ENCODE measurements at regions not wholly inside any gene's neighbourhood (a gene's known extent, or its start where the extent isn't known, plus 50 kb on each side); places are given as distances from the start of the nearest gene placed in this dataset.

- no peaks in the 10 kb centered on the region; the same call in 1 of the 2 replicates for H3K9me3 ChIP-seq
- DNase-seq: no peak
- BruUV-seq (replicated peaks): no TSS peak
- H3K27me3 ChIP-seq (replicated peaks; ENCODE audit: control insufficient read depth, insufficient read depth, low read length): no peaks in the 10 kb centered on the region
- H3K4me3 Mint-ChIP-seq (ENCODE audit: unreplicated experiment): no peak overlapping the region
- CTCF ChIA-PET: no interaction called here
- no peak for TF ChIP-seq CTCF (IDR thresholded peaks at IDR 0.05; ENCODE audit: insufficient read depth in 1 of 2, low read depth in 1 of 2, low read length in 1 of 2, severe bottlenecking in 1 of 2, unreplicated experiment in 1 of 2)
- peaks cover 11% of the 10 kb centered on the region for H3K9me3 Mint-ChIP-seq (ENCODE audit: unreplicated experiment)
- H3K4me1 Mint-ChIP-seq (ENCODE audit: low read depth, unreplicated experiment): no peaks in the 10 kb centered on the region
- peaks cover 4% of the 10 kb centered on the region for H3K27me3 Mint-ChIP-seq (ENCODE audit: insufficient read depth, unreplicated experiment)
- H3K36me3 ChIP-seq (ENCODE audit: control insufficient read depth, insufficient read depth, low read length): no peaks in the 10 kb centered on the region
- H3K4me1 ChIP-seq: peaks cover 9% of the 10 kb centered on the region
- no peak overlapping the region for H3K4me3 ChIP-seq (ENCODE audit: low read depth, low read length)
- no peaks in the 10 kb centered on the region for H3K36me3 Mint-ChIP-seq (ENCODE audit: insufficient read depth, unreplicated experiment)
- POLR2A ChIA-PET: no interaction called here
- intact Hi-C loops (cut with micrococcal nuclease; ENCODE audit: unreplicated experiment): no loop called here
- no peak overlapping the region for H3K27ac Mint-ChIP-seq (ENCODE audit: unreplicated experiment)
These were observed 621.0 kb downstream of the LTN1 start for GRCh38 chr21:28371713-28372112.

DNA sequence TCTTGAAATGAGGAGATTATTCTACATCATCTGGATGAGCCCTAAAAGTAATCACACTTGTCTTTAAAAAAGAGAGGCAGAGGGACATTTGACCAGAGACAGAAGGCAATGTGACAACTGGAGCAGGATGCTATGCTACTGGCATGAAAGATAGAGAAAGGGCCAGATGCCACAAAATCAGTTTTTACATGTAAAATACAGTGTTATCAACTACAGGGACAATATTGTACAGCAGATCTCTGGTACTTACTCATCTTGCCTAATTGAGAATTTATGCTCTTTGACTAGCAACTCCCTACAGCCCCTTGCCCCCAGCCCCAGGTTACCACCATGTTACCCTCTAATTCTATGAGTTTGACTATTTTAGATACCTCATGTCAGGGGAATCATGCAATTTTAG lies 633.4 kb downstream of the LTN1 start:
- Mint-ChIP-seq H3K36me3 (ENCODE audit: insufficient read depth, unreplicated experiment) (no peaks in the 10 kb centered on the region), H3K27ac (ENCODE audit: unreplicated experiment) (no peak overlapping the region), H3K9me3 (ENCODE audit: unreplicated experiment) (no peaks in the 10 kb centered on the region), H3K4me3 (ENCODE audit: unreplicated experiment) (no peak overlapping the region), H3K27me3 (ENCODE audit: insufficient read depth, unreplicated experiment) (no peaks in the 10 kb centered on the region), H3K4me1 (ENCODE audit: low read depth, unreplicated experiment) (no peaks in the 10 kb centered on the region)
- no peaks in the 10 kb centered on the region for H3K36me3 ChIP-seq (ENCODE audit: control insufficient read depth, insufficient read depth, low read length)
- H3K9me3 ChIP-seq: no peaks in the 10 kb centered on the region
- H3K4me3 ChIP-seq (ENCODE audit: low read depth, low read length): no peak overlapping the region
- no peak for DNase-seq
- CTCF ChIA-PET: no interaction called here
- POLR2A ChIA-PET: no interaction called here
- no peak for TF ChIP-seq CTCF (IDR thresholded peaks at IDR 0.05; ENCODE audit: insufficient read depth in 1 of 2, low read depth in 1 of 2, low read length in 1 of 2, severe bottlenecking in 1 of 2, unreplicated experiment in 1 of 2)
- intact Hi-C loops (cut with micrococcal nuclease; ENCODE audit: unreplicated experiment): loop anchor here (5.0 kb wide), 1 partner anchor 163 kb away; no protein-coding TSS in a partner anchor
- no TSS peak for BruUV-seq (replicated peaks)
- H3K4me1 ChIP-seq: no peaks in the 10 kb centered on the region
- no peaks in the 10 kb centered on the region for H3K27me3 ChIP-seq (replicated peaks; ENCODE audit: control insufficient read depth, insufficient read depth, low read length)

DNA sequence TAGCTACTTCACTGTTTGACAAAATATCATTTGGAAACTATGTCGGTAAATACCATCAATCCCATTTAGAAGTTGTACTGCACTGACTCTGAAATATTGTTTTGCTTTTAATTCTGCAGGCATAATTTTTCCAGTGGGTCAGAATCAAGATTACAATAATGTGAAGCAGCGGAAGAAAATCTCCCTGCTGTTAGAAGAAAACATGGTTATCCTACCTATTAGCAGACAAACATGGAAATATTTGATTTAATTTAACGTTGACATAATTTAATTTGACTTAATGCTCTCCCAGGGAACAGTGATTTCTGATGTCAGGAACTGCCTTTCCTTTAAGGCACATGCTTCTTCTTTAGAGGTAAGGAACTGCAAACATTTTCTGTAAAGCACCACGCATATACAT lies 634.0 kb downstream of the LTN1 start:
- no peaks in the 10 kb centered on the region for H3K36me3 Mint-ChIP-seq (ENCODE audit: insufficient read depth, unreplicated experiment)

More for the DNA sequence above, 634.0 kb downstream of the LTN1 start:
- DNase-seq: no peak
- H3K4me3 Mint-ChIP-seq (ENCODE audit: unreplicated experiment): no peak overlapping the region
- H3K4me1 ChIP-seq: no peaks in the 10 kb centered on the region
- no peaks in the 10 kb centered on the region for H3K36me3 ChIP-seq (ENCODE audit: control insufficient read depth, insufficient read depth, low read length)
- H3K27me3 Mint-ChIP-seq (ENCODE audit: insufficient read depth, unreplicated experiment): no peaks in the 10 kb centered on the region
- no peak overlapping the region for H3K4me3 ChIP-seq (ENCODE audit: low read depth, low read length)
- TF ChIP-seq CTCF (IDR thresholded peaks at IDR 0.05; ENCODE audit: insufficient read depth in 1 of 2, low read depth in 1 of 2, low read length in 1 of 2, severe bottlenecking in 1 of 2, unreplicated experiment in 1 of 2): no peak
- intact Hi-C loops (cut with micrococcal nuclease; ENCODE audit: unreplicated experiment): loop anchor here (5.0 kb wide), 1 partner anchor 164 kb away; no protein-coding TSS in a partner anchor
- no peaks in the 10 kb centered on the region for H3K27me3 ChIP-seq (replicated peaks; ENCODE audit: control insufficient read depth, insufficient read depth, low read length)
- no peaks in the 10 kb centered on the region for H3K9me3 ChIP-seq
- POLR2A ChIA-PET: interaction anchor here (0.6 kb wide), 1 partner anchor 1644 kb away, joined by 4 read pairs; no protein-coding TSS in a partner anchor
- no peak overlapping the region for H3K27ac Mint-ChIP-seq (ENCODE audit: unreplicated experiment)
- CTCF ChIA-PET: no interaction called here
- BruUV-seq (replicated peaks): no TSS peak
- no peaks in the 10 kb centered on the region for H3K9me3 Mint-ChIP-seq (ENCODE audit: unreplicated experiment)
- no peaks in the 10 kb centered on the region for H3K4me1 Mint-ChIP-seq (ENCODE audit: low read depth, unreplicated experiment)

All from Caco-2 (cell line).